Panc1 (cell line): ENCODE measurements at regions not wholly inside any gene's neighbourhood (a gene's known extent, or its start where the extent isn't known, plus 50 kb on each side); places are given as distances from the start of the nearest gene placed in this dataset. TPM values are rescaled to one million over a fixed set of nuclear protein-coding genes. Genes with fewer than 3 reads are reported as not detected.

Experiments used
- microRNA-seq: library from miRNA; unstranded; fragments of <30 nt; microRNA quantifications from one replicate; pipeline ENCODE4 v1.1.0, GENCODE V29; 2020; ENCODE audit not compliant: unreplicated experiment

Small RNA genes in the stretch of these regions (microRNA-seq; reads per million reads assigned to microRNA genes)
- not detected for gene MIR4261
